Fibroblast of lung (primary cell): ENCODE measurements at regions not wholly inside any gene's neighbourhood (a gene's known extent, or its start where the extent isn't known, plus 50 kb on each side); places are given as distances from the start of the nearest gene placed in this dataset.

Source experiments
- EZH2 ChIP-seq: IDR thresholded peaks from 2 replicates; pipeline ENCODE4 v1.5.1; 2012; ENCODE audit warnings: low read length, control low read depth, mild to moderate bottlenecking; ENCODE audit errors: missing control alignments
- TF ChIP-seq, protein P1 (sequence below), 2 donors: IDR thresholded peaks in 1 of 2; conservative IDR thresholded peaks in 1 of 2; 1 replicate in 1 of 2; 2 replicates in 1 of 2; pipeline ENCODE4 v1.5.1; 2011 to 2012; ENCODE audit warnings: low read length in 2 of 2, control low read depth in 1 of 2, inconsistent platforms in 1 of 2, low read depth in 1 of 2, mild to moderate bottlenecking in 1 of 2

GRCh38 chr9:71594541-71594940, 173.8 kb downstream of the CEMIP2 start:
- TF ChIP-seq, protein P1, sequence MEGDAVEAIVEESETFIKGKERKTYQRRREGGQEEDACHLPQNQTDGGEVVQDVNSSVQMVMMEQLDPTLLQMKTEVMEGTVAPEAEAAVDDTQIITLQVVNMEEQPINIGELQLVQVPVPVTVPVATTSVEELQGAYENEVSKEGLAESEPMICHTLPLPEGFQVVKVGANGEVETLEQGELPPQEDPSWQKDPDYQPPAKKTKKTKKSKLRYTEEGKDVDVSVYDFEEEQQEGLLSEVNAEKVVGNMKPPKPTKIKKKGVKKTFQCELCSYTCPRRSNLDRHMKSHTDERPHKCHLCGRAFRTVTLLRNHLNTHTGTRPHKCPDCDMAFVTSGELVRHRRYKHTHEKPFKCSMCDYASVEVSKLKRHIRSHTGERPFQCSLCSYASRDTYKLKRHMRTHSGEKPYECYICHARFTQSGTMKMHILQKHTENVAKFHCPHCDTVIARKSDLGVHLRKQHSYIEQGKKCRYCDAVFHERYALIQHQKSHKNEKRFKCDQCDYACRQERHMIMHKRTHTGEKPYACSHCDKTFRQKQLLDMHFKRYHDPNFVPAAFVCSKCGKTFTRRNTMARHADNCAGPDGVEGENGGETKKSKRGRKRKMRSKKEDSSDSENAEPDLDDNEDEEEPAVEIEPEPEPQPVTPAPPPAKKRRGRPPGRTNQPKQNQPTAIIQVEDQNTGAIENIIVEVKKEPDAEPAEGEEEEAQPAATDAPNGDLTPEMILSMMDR (conservative IDR thresholded peaks at IDR 0.05 in 1 of 2, IDR thresholded peaks at IDR 0.05 in 1 of 2; ENCODE audit: low read depth in 1 of 2, low read length in 2 of 2): no peak
- no peak for TF ChIP-seq EZH2
